ENCODE measurements at regions not wholly inside any gene's neighbourhood (a gene's known extent, or its start where the extent isn't known, plus 50 kb on each side); places are given as distances from the start of the nearest gene placed in this dataset.

- TF ChIP-seq SAP30 (IDR thresholded peaks at IDR 0.05; ENCODE audit: insufficient read depth, insufficient replicate concordance, low read length) (no peak), RNF2 (IDR thresholded peaks at IDR 0.05; ENCODE audit: borderline replicate concordance, low read depth, low read length, missing control alignments, poor library complexity, severe bottlenecking) (no peak)
Measured at GRCh38 chr11:32008880-32009551, 81.9 kb upstream of the RCN1 start (continued).

Data from H1 (cell line).